RPMI7951 (cell line): ENCODE measurements at regions not wholly inside any gene's neighbourhood (a gene's known extent, or its start where the extent isn't known, plus 50 kb on each side); places are given as distances from the start of the nearest gene placed in this dataset.
"Not testable (repeated sequence)": the region's sequence is repeated elsewhere in the genome, so short reads cannot be mapped to it uniquely, and the experiment has no call there.

Experiments used
- DNase-seq: peaks from one replicate; pipeline ENCODE4 v3.0.0-alpha.2; 2012; ENCODE audit warnings: low read depth

GRCh38 chr12:25384038-25384892, 133.5 kb upstream of the KRAS start:
- DNase-seq: no peak

GRCh38 chr12:25382311-25383106, 131.8 kb upstream of the KRAS start:
- DNase-seq: no peak

- DNase-seq: no peak
These were observed 126.9 kb upstream of the KRAS start for GRCh38 chr12:25377469-25378177.

- DNase-seq: no peak
These were observed 126.3 kb upstream of the KRAS start for GRCh38 chr12:25376985-25377384.

- no peak for DNase-seq
These were observed 125.7 kb upstream of the KRAS start for GRCh38 chr12:25376407-25376806.

GRCh38 chr12:25372969-25373817, 122.5 kb upstream of the KRAS start:
- DNase-seq: no peak

- DNase-seq: no peak
These were observed 121.3 kb upstream of the KRAS start for GRCh38 chr12:25372002-25372401.

GRCh38 chr12:25368557-25368956, 117.8 kb upstream of the KRAS start:
- DNase-seq: no peak

GRCh38 chr12:25366122-25366521, 115.4 kb upstream of the KRAS start:
- no peak for DNase-seq

GRCh38 chr12:25365340-25365730, 114.6 kb upstream of the KRAS start:
- DNase-seq: no peak

GRCh38 chr12:25364529-25365339, 114.0 kb upstream of the KRAS start:
- no peak for DNase-seq

- DNase-seq: no peak
These were observed 111.9 kb upstream of the KRAS start for GRCh38 chr12:25362646-25363045.

GRCh38 chr12:25361511-25361910, 110.8 kb upstream of the KRAS start:
- no peak for DNase-seq

- DNase-seq: no peak
These were observed 106.9 kb upstream of the KRAS start for GRCh38 chr12:25357595-25357994.

GRCh38 chr12:25352942-25353341, 102.2 kb upstream of the KRAS start:
- not testable (repeated sequence) for DNase-seq

GRCh38 chr12:25352083-25352918, 101.6 kb upstream of the KRAS start:
- no peak for DNase-seq

- no peak for DNase-seq
These were observed 97.8 kb upstream of the KRAS start for GRCh38 chr12:25348593-25348895.

- DNase-seq: no peak
These were observed 97.2 kb upstream of the KRAS start for GRCh38 chr12:25347716-25348592.

- not testable (repeated sequence) for DNase-seq
These were observed 91.1 kb upstream of the KRAS start for GRCh38 chr12:25341877-25342276.
